Activated CD4-positive, alpha-beta T cell treated with anti-CD3 and anti-CD28 coated beads, Interleukin-2, amount 50 U/mL, for 24 hours (primary cell): ENCODE measurements at regions not wholly inside any gene's neighbourhood (a gene's known extent, or its start where the extent isn't known, plus 50 kb on each side); places are given as distances from the start of the nearest gene placed in this dataset.

ENCODE experiments used
- DNase-seq, 2 donors: peaks; one replicate each; pipeline ENCODE4 v3.0.0-alpha.2; 2020; ENCODE audit warnings: low read depth in 1 of 2, low spot score in 1 of 2

- no peak for DNase-seq
Observed at GRCh38 chr5:56663523-56663922, 151.8 kb upstream of the MAP3K1 start.

- no peak for DNase-seq
Observed at GRCh38 chr5:56662893-56663292, 152.5 kb upstream of the MAP3K1 start.

GRCh38 chr5:56659971-56660370 is 155.4 kb upstream of the MAP3K1 start:
- DNase-seq = no peak

GRCh38 chr5:56658972-56659371 is 156.4 kb upstream of the MAP3K1 start:
- no peak for DNase-seq

- no peak for DNase-seq
Observed at GRCh38 chr5:56656846-56657726, 158.3 kb upstream of the MAP3K1 start.

GRCh38 chr5:56651893-56652292 is 163.5 kb upstream of the MAP3K1 start:
- no peak for DNase-seq

- no peak for DNase-seq
Observed at GRCh38 chr5:56650386-56650785, 165.0 kb upstream of the MAP3K1 start.

GRCh38 chr5:56649569-56649968 is 165.8 kb upstream of the MAP3K1 start:
- DNase-seq = no peak

- DNase-seq = no peak
Observed at GRCh38 chr5:56648460-56649034, 166.8 kb upstream of the MAP3K1 start.

- no peak for DNase-seq
Observed at GRCh38 chr5:56647099-56647850, 168.1 kb upstream of the MAP3K1 start.

GRCh38 chr5:56641635-56642260 is 173.6 kb upstream of the MAP3K1 start:
- DNase-seq = no peak

- no peak for DNase-seq
Observed at GRCh38 chr5:56640763-56641406, 174.5 kb upstream of the MAP3K1 start.

- no peak for DNase-seq
Observed at GRCh38 chr5:56639476-56639875, 175.9 kb upstream of the MAP3K1 start.

- DNase-seq = no peak
Observed at GRCh38 chr5:56638768-56639238, 176.5 kb upstream of the MAP3K1 start.

- no peak for DNase-seq
Observed at GRCh38 chr5:56638061-56638621, 177.2 kb upstream of the MAP3K1 start.

- DNase-seq = no peak
Observed at GRCh38 chr5:56637321-56637920, 177.9 kb upstream of the MAP3K1 start.

- DNase-seq = no peak
Observed at GRCh38 chr5:56633950-56634349, 181.4 kb upstream of the MAP3K1 start.

- no peak for DNase-seq
Observed at GRCh38 chr5:56632939-56633338, 182.4 kb upstream of the MAP3K1 start.

- no peak for DNase-seq
Observed at GRCh38 chr5:56632199-56632598, 183.2 kb upstream of the MAP3K1 start.

GRCh38 chr5:56631719-56632118 is 183.6 kb upstream of the MAP3K1 start:
- no peak for DNase-seq
